GM21515 (cell line): ENCODE measurements at regions not wholly inside any gene's neighbourhood (a gene's known extent, or its start where the extent isn't known, plus 50 kb on each side); places are given as distances from the start of the nearest gene placed in this dataset.

ENCODE experiments used
- ATAC-seq: cut with Tn5 transposase; IDR thresholded peaks from one replicate; pipeline ENCODE4 v1.9.1; 2021; ENCODE audit not compliant: unreplicated experiment

GRCh38 chr20:60906555-60906954 lies 345.5 kb upstream of the CDH4 start:
- no peak for ATAC-seq

GRCh38 chr20:60913298-60913697 lies 338.8 kb upstream of the CDH4 start:
- no peak for ATAC-seq

GRCh38 chr20:60921022-60921622 lies 330.9 kb upstream of the CDH4 start:
- ATAC-seq, result no peak

DNA sequence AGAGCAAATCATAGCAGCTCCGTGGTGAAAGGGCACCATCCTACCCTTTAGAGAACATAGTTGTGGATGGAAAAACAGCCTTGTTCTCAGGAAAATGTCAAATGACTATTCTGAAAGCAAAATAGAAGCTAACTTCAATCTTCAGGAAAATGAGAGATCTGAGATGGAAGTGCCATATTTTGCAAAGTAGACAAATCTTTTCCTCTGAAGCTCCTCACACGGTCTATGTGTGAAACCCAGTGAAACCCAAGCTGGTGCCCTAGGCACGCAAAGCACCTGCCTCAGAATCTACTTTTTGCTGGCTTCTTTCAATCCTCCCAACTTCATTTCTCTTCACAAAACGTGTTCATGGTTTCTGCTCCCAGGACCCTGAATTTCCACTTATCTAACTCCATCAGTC lies 325.2 kb upstream of the CDH4 start:
- ATAC-seq, result no peak

GRCh38 chr20:60928341-60928740 lies 323.7 kb upstream of the CDH4 start:
- ATAC-seq, result no peak

GRCh38 chr20:60930023-60930790 lies 321.9 kb upstream of the CDH4 start:
- no peak for ATAC-seq

GRCh38 chr20:60931696-60932095 lies 320.4 kb upstream of the CDH4 start:
- no peak for ATAC-seq

GRCh38 chr20:60934724-60935123 lies 317.3 kb upstream of the CDH4 start:
- ATAC-seq, result no peak

DNA sequence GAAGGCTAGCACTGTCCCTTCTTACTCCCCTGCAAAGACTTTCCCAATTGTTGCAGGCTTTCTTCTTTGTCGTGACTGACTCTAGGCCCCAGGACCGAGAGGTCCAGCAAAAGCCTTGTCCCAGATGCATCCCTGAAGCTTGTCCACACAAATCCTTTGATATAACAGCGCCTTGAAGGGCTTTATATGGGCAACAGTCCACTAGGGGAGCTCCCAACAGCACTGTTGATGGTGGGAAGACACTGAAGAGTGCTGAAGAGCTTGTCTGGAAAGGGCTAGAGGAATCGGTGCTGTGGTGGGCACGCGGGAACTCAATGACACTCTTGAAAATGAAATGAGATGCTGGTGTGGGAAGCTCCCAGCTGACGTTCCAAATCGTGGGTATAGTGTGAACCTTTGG lies 316.1 kb upstream of the CDH4 start:
- no peak for ATAC-seq

DNA sequence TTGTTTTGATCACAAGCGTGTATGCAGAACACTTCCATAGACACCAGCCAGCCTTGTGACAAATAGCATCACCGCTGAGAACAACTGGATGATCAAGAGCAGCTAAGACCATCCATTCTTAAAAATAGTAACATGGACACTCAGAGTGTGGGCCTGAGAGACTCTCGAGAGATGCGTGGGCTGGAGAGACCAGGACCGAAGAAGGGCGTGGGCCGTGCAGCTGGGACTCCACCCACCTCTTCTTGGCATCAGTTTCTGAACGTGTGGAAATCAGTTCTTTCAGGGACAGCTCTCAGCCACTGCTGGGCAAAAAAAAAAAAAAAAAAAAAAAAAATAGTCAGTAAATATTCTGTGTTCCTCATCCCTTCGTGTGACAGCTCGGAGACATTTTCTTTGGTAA lies 314.5 kb upstream of the CDH4 start:
- no peak for ATAC-seq

DNA sequence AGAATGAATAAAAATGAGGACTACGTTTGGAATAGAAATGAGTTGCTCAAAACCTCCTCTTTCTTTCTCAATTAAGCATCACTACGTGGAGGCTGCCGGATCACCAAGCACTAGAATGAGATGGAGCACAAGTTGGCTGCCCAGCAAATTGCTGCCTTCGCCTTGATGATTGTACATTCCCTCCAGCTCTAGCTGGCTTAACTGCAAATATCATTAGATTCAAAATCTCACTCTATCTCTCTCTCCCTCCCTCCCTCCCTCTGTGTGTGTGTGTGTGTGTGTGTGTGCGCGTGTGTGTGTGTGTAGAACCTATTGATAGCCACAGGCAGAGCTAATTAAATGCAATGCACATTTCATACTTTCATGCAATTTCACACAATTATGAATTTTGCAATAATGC lies 310.7 kb upstream of the CDH4 start:
- ATAC-seq, result no peak

GRCh38 chr20:60947819-60948218 lies 304.2 kb upstream of the CDH4 start:
- no peak for ATAC-seq

DNA sequence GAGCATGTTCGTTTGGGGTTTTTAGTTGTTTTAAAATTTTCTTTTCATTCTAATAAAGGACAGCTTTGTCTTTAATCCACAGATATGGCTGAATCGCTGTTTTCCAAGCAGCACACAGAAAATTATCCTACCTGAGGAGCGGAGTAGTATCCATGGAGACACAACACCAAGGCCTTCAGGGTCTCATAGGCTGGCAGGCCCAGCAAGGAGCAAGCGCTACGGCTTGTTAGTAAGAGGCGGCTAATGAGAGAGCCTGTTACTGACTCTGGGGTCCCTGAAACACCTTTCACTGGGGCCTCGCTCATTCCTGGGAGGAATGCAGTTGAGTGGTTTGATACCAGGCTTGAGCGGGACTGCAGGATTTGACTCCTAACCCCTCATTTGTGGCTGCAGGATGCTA lies 303.8 kb upstream of the CDH4 start:
- ATAC-seq, result no peak

GRCh38 chr20:60950561-60950960 lies 301.5 kb upstream of the CDH4 start:
- ATAC-seq, result no peak

DNA sequence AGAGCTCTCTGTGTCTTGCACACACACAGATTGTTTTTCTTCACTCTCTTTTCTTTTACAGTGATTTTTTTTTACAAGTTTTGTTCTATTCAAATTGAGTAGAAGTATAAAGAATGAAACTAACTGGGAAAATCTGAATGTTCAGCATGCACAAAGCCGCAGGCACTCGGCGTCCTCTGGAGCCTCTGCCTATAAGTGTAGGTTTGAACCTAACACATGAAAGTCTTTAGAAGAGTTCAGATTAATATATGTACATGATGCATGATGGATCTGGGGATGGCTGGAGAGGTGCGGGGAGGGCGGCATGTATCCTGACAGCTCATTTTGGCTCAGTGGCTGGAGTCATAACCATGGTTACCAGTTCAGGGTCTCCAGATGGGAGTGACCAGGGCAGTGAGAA lies 301.1 kb upstream of the CDH4 start:
- no peak for ATAC-seq

- ATAC-seq, result no peak
Measured at GRCh38 chr20:60952861-60953260, 299.2 kb upstream of the CDH4 start.

DNA sequence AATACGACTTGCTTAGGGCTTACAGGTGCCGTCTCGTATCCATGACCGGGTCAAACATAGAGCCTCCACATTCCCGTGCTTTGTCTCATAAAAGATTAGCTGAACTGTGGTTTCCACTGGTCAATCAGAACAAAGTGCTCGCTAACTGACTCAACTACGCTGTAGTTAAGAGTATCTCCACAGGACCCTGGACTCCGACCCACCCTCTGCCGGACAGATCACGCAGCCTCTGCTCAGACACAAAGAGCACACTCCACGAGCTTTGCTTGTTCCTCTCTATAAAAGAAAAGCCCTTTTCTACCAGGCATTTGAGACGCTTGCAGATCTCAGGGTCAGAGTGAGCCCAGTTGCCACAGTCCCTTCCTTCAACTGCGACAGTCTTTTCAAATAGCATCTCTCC lies 298.7 kb upstream of the CDH4 start:
- no peak for ATAC-seq

DNA sequence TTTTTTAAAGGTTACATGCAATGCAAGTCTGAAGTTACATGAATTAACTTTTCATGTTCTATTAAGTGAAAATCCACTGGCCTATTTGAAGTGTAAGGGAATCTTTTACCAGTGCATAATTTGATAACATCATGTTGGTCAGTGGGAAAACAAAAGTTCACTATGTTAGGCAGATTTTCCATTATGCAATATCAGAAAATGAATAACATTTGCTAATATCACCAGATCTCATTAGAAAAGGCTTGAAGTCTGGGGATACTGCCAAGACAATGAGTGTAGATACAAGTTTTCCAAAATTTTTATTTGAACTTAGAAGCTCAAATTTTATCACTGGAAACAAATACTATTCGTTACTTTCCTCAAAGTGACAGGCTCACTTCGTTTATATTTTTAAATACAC lies 296.4 kb upstream of the CDH4 start:
- no peak for ATAC-seq

GRCh38 chr20:60956194-60956593 lies 295.9 kb upstream of the CDH4 start:
- no peak for ATAC-seq

GRCh38 chr20:60957621-60958020 lies 294.4 kb upstream of the CDH4 start:
- no peak for ATAC-seq

- ATAC-seq, result no peak
Measured at GRCh38 chr20:60959971-60960370, 292.1 kb upstream of the CDH4 start.

DNA sequence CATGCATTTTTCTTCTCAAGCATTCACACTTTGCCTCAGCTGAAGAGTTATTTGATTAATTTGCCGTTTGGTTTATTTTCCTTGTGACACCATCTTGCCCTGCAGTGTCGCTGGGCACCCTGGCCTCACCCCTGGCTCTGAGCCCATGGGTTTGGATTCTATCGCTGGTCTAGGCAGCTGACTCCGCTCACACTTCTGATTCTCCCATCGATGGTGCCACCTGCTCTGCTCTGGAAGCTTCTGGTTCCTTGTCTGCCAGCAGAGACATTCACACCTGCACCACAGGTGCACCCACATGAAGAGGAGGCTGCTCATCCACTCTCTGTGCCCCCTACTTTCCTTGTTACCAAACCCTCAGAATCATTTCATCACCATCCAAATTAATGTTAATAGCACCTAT lies 291.6 kb upstream of the CDH4 start:
- ATAC-seq, result no peak

- no peak for ATAC-seq
Measured at GRCh38 chr20:60961551-60961950, 290.5 kb upstream of the CDH4 start.
